GM21576 (cell line): ENCODE measurements at regions not wholly inside any gene's neighbourhood (a gene's known extent, or its start where the extent isn't known, plus 50 kb on each side); places are given as distances from the start of the nearest gene placed in this dataset.
"Not testable (repeated sequence)": the region's sequence is repeated elsewhere in the genome, so short reads cannot be mapped to it uniquely, and the experiment has no call there.

Source experiments
- ATAC-seq: cut with Tn5 transposase; IDR thresholded peaks from one replicate; pipeline ENCODE4 v1.9.1; 2021; ENCODE audit warnings: mild to moderate bottlenecking, moderate library complexity; ENCODE audit not compliant: unreplicated experiment

DNA sequence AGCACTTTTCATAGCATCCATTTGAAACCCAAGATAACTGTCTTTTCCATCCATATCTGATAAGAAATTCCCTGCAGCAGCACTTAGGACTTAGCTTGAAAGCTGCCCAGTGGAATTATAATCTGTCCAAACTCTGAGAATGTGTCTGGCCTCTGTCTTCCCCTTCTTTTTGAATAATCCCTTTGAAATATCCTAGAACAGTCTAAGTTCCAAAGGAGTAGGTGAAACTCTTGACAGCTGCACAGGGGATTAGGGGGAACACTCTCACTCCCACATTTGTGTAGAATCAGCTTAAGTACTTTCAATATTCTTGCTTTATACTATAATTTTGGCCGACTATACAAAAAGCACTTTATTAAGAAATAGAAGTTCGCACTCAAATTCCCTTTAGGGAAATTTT is 157.7 kb downstream of the PAPSS1 start:
- ATAC-seq = no peak

DNA sequence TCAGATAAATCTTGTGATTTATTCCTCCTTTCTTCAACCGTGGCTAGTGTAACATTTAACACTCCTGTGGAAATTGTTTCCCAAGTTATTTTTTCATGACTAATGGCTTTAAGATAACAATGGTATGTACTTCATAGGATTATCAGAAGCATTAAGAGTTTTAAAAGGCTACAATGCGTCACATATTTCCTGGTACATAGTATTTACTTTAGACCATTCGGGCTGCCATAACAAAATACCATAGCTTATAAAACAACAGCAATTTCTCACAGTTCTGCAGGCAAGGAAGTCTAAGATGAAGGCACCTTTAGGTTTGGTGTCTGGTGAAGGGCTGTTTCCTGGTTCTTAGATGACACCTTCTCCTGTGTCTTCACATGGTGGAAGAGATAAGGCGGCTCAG is 158.6 kb downstream of the PAPSS1 start:
- ATAC-seq = no peak

- no peak for ATAC-seq
Observed at GRCh38 chr4:107559653-107560052, 160.4 kb downstream of the PAPSS1 start.

DNA sequence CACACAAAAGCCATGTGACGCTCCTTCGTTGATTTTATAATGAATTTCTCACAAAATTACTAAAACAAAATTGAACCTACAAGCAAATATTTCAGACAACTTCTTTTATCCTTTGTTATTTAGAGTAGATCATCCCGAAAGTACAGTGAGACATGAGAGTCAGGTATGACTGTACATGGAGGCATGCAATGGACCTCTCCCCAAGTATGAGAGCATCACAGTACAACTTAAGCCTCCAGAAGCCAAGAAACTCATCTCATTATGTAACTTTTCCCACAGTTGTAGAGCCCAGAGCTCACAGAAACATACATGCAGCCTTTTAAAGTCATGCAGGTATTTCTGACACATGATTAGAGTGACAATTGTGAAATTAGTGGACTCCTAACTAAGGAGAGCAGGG is 167.7 kb downstream of the PAPSS1 start:
- ATAC-seq = no peak

GRCh38 chr4:107548211-107548905 is 171.7 kb downstream of the PAPSS1 start:
- no peak for ATAC-seq

DNA sequence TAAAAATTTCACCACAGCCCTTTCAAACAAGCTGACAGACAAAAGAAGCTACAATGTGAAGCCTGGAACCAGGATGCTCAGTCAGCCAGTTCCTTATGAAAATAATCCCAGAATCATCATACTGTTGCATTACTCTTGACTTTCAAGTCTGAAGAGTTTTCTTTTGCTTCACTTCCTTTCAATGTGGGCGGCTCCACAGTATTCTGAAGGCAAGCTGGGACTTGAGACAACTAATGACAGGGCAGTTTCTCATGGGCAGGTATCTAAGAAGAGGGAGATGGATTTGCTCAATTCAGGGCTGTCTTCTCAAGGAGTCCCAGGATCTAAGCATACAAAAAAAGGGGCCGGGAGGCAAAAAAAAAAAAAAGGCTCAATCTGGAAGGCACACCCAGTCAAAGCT is 173.4 kb downstream of the PAPSS1 start:
- no peak for ATAC-seq

- no peak for ATAC-seq
Observed at GRCh38 chr4:107541511-107541910, 178.5 kb downstream of the PAPSS1 start.

DNA sequence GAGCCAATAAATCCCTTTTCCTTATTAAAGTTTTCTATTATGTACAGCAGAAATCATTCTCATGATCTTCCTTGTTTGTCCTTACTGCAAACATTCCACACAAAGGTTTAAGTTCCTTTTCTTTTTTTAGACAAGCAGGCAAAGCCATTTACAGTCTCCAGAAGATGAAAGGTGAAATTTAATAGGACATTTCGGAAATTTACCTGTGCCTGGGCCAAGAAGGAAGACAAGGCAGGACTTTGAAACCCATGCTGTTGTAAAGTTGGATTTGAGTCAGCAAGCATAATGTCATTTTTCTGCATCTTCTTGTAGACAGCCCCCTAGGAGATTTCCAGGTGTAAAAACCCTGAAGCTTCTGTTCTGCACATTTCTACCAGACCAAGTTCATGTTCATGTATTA is 188.1 kb downstream of the PAPSS1 start:
- ATAC-seq = no peak

DNA sequence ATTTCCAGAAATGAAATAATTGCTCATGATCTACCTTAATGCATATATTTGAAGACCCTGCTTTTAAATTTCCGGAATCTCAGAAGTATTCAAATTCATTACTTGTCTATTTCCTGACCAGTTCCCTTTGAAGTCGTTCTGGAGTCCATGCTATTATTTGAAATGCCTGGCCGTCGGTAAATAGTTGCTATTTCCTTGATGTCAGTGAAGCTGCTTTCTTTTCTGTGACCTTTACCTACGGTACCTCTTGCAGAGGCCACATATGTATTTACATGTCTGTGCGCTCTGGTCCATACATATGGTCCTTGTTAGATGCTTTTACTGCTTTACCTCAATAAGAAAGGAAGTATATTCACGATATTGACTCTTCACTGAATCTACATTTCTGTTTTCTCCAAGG is 199.7 kb downstream of the PAPSS1 start:
- ATAC-seq = no peak

DNA sequence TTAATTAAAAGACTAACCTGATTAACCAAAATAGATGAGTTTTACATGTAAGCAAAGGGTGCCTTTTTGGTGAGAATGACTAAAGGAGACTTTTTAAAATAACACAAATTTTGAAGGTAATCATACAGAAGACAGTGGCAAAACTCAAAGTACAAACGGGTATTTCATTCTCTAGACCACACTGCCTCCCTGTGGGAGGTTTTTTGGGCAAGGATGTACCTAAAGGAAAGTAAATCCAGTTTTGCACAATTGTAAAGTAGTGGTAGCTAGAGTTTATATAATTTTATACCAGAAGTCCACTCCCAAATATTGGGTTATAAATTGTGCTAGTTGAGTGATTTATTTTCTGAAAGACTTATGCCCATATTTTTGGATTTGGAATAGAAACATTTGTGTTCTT is 201.0 kb downstream of the PAPSS1 start:
- no peak for ATAC-seq

GRCh38 chr4:107518076-107518475 is 202.0 kb downstream of the PAPSS1 start:
- no peak for ATAC-seq

DNA sequence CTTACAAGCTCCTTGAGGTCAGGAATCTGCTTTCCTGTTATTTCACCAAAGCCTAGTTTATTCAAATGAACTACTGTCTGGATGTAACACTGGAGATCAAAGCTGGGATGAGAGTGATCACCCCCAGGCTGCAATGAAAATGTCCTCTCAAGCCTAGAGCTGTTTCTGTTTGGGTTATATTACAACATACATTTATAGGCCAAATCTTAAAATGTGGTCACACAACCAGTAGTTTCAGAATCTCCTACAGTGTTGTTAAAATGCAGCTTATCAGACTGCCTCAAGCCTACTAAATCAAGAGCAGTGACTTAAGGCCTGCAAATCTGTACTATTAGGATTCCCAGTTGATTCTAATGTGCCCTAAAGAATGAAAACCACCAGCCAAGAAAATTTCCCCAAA is 207.5 kb downstream of the PAPSS1 start:
- no peak for ATAC-seq

- no peak for ATAC-seq
Observed at GRCh38 chr4:107509615-107510014, 210.4 kb downstream of the PAPSS1 start.

GRCh38 chr4:107500551-107500950 is 219.5 kb downstream of the PAPSS1 start:
- no peak for ATAC-seq

DNA sequence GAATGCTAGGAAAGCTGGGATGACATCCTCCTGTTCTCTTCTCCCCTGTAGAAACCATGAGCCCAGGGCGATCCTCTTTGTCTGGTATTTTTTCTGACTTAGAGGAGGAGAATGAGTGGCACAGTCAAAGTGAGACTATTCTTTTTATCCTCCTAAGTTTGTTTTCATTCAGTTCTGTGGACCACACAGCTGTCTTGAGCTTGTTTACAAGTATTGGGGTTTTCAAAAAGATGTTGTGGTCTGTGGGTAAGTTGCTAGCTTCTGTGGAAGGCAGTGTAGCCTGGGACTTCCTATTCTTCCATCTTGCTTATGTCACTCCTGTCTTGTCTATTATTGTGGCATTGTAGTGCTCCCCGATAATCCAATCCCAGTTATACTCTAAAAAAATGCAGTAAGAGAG is 223.0 kb downstream of the PAPSS1 start:
- no peak for ATAC-seq

DNA sequence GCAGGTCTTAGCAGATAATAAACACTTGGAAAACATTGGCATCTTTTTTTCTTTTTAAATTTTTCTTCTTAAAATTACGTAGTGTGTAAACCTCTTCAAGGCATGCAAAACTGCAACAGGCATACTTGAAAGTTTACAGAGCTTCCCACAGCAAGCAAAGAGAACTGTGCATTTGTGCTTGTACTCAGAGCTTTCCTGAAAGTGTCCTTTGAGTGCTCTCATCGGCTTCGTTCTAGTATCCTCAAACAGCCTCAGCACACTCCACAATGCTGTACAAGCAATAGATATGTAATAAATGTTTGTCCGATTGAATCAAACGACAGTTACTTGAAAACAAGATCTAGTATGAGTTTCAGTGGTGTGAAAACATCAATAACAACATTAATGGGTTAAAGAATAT is 227.5 kb downstream of the PAPSS1 start:
- ATAC-seq = no peak

DNA sequence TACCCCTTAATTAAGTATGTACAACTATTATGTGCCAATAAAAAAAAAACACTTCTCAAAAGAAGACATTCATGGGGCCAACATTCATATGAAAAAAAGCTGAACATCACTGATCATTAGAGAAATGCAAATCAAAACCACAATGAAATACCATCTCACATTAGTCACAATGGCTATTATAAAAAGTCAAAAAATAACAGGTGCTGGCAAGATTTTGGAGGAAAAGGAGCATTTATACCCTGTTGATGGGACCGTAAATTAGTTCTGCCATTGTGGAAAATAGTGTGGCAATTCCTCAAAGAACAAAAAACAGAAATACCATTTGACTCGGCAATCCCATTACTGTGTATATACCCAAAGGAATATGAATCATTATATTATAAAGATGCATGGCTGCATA is 229.9 kb downstream of the PAPSS1 start:
- ATAC-seq = no peak

- ATAC-seq = not testable (repeated sequence)
Observed at GRCh38 chr4:107483621-107484020, 236.4 kb downstream of the PAPSS1 start.

- ATAC-seq = no peak
Observed at GRCh38 chr4:107482546-107482945, 237.5 kb downstream of the PAPSS1 start.

DNA sequence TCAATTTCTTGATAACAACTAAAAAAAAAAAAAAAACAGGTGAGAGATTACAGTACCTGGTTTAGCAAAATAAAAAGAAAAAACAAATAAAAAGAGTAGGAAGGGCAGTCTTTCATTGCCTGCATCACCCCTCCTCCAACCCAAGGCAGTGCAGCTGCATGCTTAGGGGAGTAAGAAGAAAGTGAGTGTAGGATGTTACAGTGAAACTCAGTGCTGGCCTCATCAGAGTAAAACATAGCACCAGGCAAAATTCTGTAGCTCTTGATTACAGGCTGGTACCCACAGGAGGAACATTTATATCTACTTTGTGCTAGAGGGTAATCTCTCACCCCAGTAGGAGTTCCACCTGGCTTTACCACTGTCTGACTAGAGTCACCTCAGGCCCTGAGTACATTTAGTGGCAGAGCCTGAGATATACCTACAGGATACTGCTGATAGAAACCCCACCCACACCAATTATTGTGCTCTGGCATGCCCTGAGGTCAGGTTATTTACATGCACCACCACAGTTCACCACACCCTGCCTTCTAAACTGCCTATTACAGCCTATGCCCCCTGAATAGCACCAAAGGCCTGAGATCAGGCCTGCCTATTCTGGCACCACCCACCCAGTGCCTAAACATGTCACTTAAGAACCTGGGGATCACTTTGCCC is 241.6 kb downstream of the PAPSS1 start:
- ATAC-seq = no peak

DNA sequence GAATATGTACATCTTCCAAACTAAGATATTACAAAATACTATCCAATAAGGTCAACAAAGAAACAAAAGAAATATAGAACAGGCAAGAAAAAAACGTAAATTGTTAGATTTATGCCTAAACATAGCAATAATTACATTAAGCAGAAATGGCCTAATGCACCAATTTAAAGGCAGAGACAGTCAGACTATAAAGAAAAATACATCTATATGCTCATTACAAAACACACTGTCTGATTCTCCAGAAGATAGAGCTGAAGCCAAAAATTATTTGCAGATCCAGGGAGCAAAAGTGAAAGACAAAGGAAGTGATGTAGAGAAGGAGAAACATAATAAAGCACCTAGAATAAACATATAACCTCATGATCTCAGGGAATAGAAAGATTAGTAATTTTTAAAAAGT is 246.9 kb downstream of the PAPSS1 start:
- ATAC-seq = no peak

DNA sequence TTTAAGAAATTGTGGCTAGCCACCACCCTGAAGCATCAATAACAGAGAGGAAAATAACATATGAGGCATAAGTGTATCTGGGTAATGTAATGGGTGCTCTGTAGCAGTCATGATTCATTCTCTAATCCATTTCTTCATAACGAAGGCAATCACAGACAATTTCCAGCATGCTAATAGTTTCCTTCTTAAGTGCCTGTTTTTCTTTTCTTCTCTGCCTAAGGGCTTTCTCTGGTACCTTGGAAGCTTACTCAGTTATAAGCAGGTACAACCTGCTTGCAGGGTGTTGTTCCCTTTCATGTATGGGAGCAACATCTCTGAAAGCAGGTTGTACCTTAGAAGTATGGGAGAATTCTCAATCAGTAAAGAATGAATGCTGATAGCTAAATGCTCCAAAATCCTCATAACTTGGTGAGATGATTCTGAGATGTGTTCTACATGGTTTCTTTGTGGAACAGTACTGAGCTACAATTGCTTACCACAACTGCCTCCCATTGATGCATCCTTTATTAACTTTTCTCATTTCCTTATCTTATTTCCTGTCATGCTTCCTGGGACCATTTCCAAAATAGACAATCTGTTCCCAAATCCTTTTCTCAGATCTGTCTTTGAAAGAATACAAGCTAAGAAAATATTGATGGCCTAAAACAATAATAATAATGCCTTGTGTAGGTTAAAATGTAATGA is 247.6 kb downstream of the PAPSS1 start:
- ATAC-seq = no peak
